ENCODE measurements at regions not wholly inside any gene's neighbourhood (a gene's known extent, or its start where the extent isn't known, plus 50 kb on each side); places are given as distances from the start of the nearest gene placed in this dataset.

- TF ChIP-seq, protein P1, sequence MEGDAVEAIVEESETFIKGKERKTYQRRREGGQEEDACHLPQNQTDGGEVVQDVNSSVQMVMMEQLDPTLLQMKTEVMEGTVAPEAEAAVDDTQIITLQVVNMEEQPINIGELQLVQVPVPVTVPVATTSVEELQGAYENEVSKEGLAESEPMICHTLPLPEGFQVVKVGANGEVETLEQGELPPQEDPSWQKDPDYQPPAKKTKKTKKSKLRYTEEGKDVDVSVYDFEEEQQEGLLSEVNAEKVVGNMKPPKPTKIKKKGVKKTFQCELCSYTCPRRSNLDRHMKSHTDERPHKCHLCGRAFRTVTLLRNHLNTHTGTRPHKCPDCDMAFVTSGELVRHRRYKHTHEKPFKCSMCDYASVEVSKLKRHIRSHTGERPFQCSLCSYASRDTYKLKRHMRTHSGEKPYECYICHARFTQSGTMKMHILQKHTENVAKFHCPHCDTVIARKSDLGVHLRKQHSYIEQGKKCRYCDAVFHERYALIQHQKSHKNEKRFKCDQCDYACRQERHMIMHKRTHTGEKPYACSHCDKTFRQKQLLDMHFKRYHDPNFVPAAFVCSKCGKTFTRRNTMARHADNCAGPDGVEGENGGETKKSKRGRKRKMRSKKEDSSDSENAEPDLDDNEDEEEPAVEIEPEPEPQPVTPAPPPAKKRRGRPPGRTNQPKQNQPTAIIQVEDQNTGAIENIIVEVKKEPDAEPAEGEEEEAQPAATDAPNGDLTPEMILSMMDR (IDR thresholded peaks at IDR 0.05; ENCODE audit: low read depth, low read length) = no peak
- TF ChIP-seq MYC (IDR thresholded peaks at IDR 0.05; ENCODE audit: low read depth, low read length) (no peak), POLR2A (IDR thresholded peaks at IDR 0.05; ENCODE audit: extremely low read depth, insufficient read length) (no peak), MAX (IDR thresholded peaks at IDR 0.05; ENCODE audit: low read depth, low read length) (no peak)
- DNase-seq (ENCODE audit: low read depth) = no peak
- H3K4me3 ChIP-seq (ENCODE audit: low read depth, low read length) = no peak overlapping the region
Measured at GRCh38 chr13:104198801-104199200, 1132.6 kb upstream of the SLC10A2 start.

DNA sequence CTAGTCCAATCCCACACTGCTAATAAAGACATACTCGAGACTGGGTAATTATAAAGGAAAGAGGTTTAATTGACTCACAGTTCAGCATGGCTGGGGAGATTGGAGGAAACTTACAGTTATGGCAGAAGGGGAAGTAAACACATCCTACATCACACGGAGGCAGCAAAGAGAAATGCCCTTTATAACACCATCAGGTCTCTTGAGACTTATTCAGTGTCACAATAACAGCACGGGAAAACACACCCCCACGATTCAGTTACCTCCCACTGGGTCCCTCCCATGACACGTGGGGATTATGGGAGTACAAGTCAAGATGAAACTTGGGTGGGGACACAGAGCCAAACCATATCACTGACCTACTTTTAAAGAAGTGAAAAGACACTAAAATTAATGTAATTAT, 1130.4 kb upstream of the SLC10A2 start:
- 0 out of 2 replicates have a peak, but pooled peaks have one; percentile 27 for TF ChIP-seq MYC (IDR thresholded peaks at IDR 0.05; ENCODE audit: low read depth, low read length)
- TF ChIP-seq MAX (IDR thresholded peaks at IDR 0.05; ENCODE audit: low read depth, low read length) = 0 out of 2 replicates have a peak, but pooled peaks have one; percentile 26
- TF ChIP-seq, protein P1 (IDR thresholded peaks at IDR 0.05; ENCODE audit: low read depth, low read length) = no peak
- no peak for TF ChIP-seq POLR2A (IDR thresholded peaks at IDR 0.05; ENCODE audit: extremely low read depth, insufficient read length)
- H3K4me3 ChIP-seq (ENCODE audit: low read depth, low read length) = no peak overlapping the region
- DNase-seq (ENCODE audit: low read depth) = peak; percentile 58

- no peak for DNase-seq (ENCODE audit: low read depth)
- TF ChIP-seq MAX (IDR thresholded peaks at IDR 0.05; ENCODE audit: low read depth, low read length) (no peak), MYC (IDR thresholded peaks at IDR 0.05; ENCODE audit: low read depth, low read length) (no peak), POLR2A (IDR thresholded peaks at IDR 0.05; ENCODE audit: extremely low read depth, insufficient read length) (no peak)
- TF ChIP-seq, protein P1 (IDR thresholded peaks at IDR 0.05; ENCODE audit: low read depth, low read length) = no peak
- no peak overlapping the region for H3K4me3 ChIP-seq (ENCODE audit: low read depth, low read length)
Measured at GRCh38 chr13:104181526-104182231, 1115.5 kb upstream of the SLC10A2 start.

- TF ChIP-seq MYC (IDR thresholded peaks at IDR 0.05; ENCODE audit: low read depth, low read length) = no peak
- TF ChIP-seq POLR2A (IDR thresholded peaks at IDR 0.05; ENCODE audit: extremely low read depth, insufficient read length) = no peak
- TF ChIP-seq, protein P1 (IDR thresholded peaks at IDR 0.05; ENCODE audit: low read depth, low read length) = no peak
- TF ChIP-seq MAX (IDR thresholded peaks at IDR 0.05; ENCODE audit: low read depth, low read length) = no peak
- H3K4me3 ChIP-seq (ENCODE audit: low read depth, low read length) = no peak overlapping the region
- no peak for DNase-seq (ENCODE audit: low read depth)
Measured at GRCh38 chr13:104170980-104171555, 1104.9 kb upstream of the SLC10A2 start.

DNA sequence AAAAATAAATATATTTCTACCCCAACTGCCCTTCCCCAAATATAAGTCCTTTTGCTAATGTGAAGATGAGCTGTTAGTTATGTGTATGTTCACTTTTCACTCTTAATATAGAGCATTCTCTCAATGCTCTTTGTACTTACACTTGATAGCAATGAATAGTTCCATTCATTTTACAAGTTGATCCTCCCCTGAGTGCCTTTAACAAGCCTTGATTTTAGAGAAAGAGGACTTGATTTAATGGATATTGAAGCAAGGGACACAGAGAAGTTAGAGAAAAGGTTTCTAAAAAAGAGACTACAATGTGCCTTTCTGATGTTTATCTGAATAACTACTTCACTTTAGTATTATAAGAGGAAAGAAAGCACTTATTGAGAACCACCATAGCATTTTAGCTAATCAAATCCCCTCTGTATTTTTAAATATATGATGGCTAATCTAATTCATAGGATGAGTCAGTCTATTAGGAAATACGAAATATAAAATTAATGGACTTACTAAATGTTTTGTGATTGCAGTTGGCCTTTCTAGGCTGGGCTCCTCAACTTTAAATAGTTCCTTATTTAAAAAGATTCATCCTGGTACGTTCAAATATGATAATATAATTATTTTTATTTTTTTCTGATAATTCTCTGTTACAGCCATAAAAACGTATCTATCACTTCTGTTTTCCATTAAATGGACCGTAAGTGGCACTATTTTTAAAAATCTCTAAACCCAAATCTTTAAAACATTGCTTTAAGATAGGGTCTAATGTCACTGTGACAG, 1097.8 kb upstream of the SLC10A2 start:
- no peak for DNase-seq (ENCODE audit: low read depth)
- no peak for TF ChIP-seq MAX (IDR thresholded peaks at IDR 0.05; ENCODE audit: low read depth, low read length)
- no peak for TF ChIP-seq MYC (IDR thresholded peaks at IDR 0.05; ENCODE audit: low read depth, low read length)
- TF ChIP-seq, protein P1 (IDR thresholded peaks at IDR 0.05; ENCODE audit: low read depth, low read length) = no peak
- no peak for TF ChIP-seq POLR2A (IDR thresholded peaks at IDR 0.05; ENCODE audit: extremely low read depth, insufficient read length)

More for the DNA sequence above, 1097.8 kb upstream of the SLC10A2 start:
- H3K4me3 ChIP-seq (ENCODE audit: low read depth, low read length) = no peak overlapping the region

Data from NB4 (cell line).